Subcutaneous abdominal adipose tissue (tissue), 5 donors: ENCODE measurements at regions not wholly inside any gene's neighbourhood (a gene's known extent, or its start where the extent isn't known, plus 50 kb on each side); places are given as distances from the start of the nearest gene placed in this dataset.

Source experiments
- H3K27ac ChIP-seq: one replicate; pipeline ENCODE4 v1.7.0; 2013; ENCODE audit warnings: low read depth, mild to moderate bottlenecking, inconsistent platforms, low read length, moderate library complexity
- H3K27me3 ChIP-seq, 5 donors: one replicate each; pipeline ENCODE4 v1.7.0; 2013; ENCODE audit warnings: low read length in 5 of 5, inconsistent platforms in 1 of 5; ENCODE audit not compliant: control insufficient read depth in 5 of 5, insufficient read depth in 4 of 5
- H3K36me3 ChIP-seq, 5 donors: one replicate each; pipeline ENCODE4 v1.7.0; 2013; ENCODE audit warnings: low read length in 5 of 5; ENCODE audit not compliant: control insufficient read depth in 5 of 5, insufficient read depth in 5 of 5
- H3K4me1 ChIP-seq, 5 donors: one replicate each; pipeline ENCODE4 v1.7.0; 2013; ENCODE audit warnings: low read length in 5 of 5, mild to moderate bottlenecking in 3 of 5, moderate library complexity in 1 of 5; ENCODE audit not compliant: control insufficient read depth in 5 of 5, insufficient read depth in 5 of 5
- H3K4me3 ChIP-seq, 5 donors: one replicate each; pipeline ENCODE4 v1.7.0; 2013; ENCODE audit warnings: low read length in 5 of 5, low read depth in 1 of 5
- H3K9ac ChIP-seq, 5 donors: one replicate each; pipeline ENCODE4 v1.7.0; 2013; ENCODE audit warnings: low read length in 5 of 5, mild to moderate bottlenecking in 4 of 5, moderate library complexity in 3 of 5
- H3K9me3 ChIP-seq, 5 donors: one replicate each; pipeline ENCODE4 v1.7.0; 2013; ENCODE audit warnings: low read length in 5 of 5; ENCODE audit not compliant: control insufficient read depth in 5 of 5
- donor health status: healthy.
- donor health status: healthy.
- donor health status: healthy.
- donor health status: healthy.
- donor health status: healthy.

- Histone ChIP-seq H3K4me3 (peak overlapping the region in 2 of 5 donors; percentile 21 to 42), H3K9ac (no peak overlapping the region), H3K9me3 (peaks cover 0 to 3% (median 0%) of the 10 kb centered on the region in 5 donors), H3K4me1 (peaks cover 5 to 29% (median 24%) of the 10 kb centered on the region in 5 donors), H3K27me3 (peaks cover 0 to 2% (median 0%) of the 10 kb centered on the region in 5 donors), H3K36me3 (no peaks in the 10 kb centered on the region), H3K27ac (no peak overlapping the region)
Observed at GRCh38 chr3:197356275-197356674, 57.9 kb upstream of the DLG1 start.

GRCh38 chr3:197355713-197356112 lies 57.3 kb upstream of the DLG1 start:
- Histone ChIP-seq H3K9me3 (peaks cover 0 to 3% (median 0%) of the 10 kb centered on the region in 5 donors), H3K27me3 (peaks cover 0 to 2% (median 0%) of the 10 kb centered on the region in 5 donors), H3K36me3 (no peaks in the 10 kb centered on the region), H3K27ac (no peak overlapping the region), H3K4me1 (peaks cover 5 to 29% (median 24%) of the 10 kb centered on the region in 5 donors), H3K4me3 (no peak overlapping the region), H3K9ac (no peak overlapping the region)

GRCh38 chr3:197354568-197355001 lies 56.2 kb upstream of the DLG1 start:
- no peaks in the 10 kb centered on the region for H3K9me3 ChIP-seq
- H3K27me3 ChIP-seq: peaks cover 0 to 2% (median 0%) of the 10 kb centered on the region in 5 donors
- H3K36me3 ChIP-seq: no peaks in the 10 kb centered on the region
- peak overlapping the region in 3 of 5 donors; percentile 17 to 47 (median 38) for H3K9ac ChIP-seq
- H3K4me3 ChIP-seq: peak overlapping the region in 4 of 5 donors; percentile 5 to 32 (median 19)
- peaks cover 5 to 29% (median 24%) of the 10 kb centered on the region in 5 donors for H3K4me1 ChIP-seq
- H3K27ac ChIP-seq: peak overlapping the region; percentile 37

GRCh38 chr3:197353867-197354567 lies 55.6 kb upstream of the DLG1 start:
- H3K27ac ChIP-seq: peak overlapping the region; percentile 37
- peak overlapping the region in 3 of 5 donors; percentile 12 to 38 (median 17) for H3K9ac ChIP-seq

GRCh38 chr3:197353001-197353866 lies 54.8 kb upstream of the DLG1 start:
- H3K9ac ChIP-seq: no peak overlapping the region
- H3K4me1 ChIP-seq: peaks cover 5 to 29% (median 24%) of the 10 kb centered on the region in 5 donors
- H3K27me3 ChIP-seq: no peaks in the 10 kb centered on the region
- H3K36me3 ChIP-seq: no peaks in the 10 kb centered on the region
- no peak overlapping the region for H3K27ac ChIP-seq
- H3K4me3 ChIP-seq: no peak overlapping the region
- no peaks in the 10 kb centered on the region for H3K9me3 ChIP-seq

More at GRCh38 chr3:197353867-197354567, 55.6 kb upstream of the DLG1 start:
- peak overlapping the region in 3 of 5 donors; percentile 5 to 32 (median 26) for H3K4me3 ChIP-seq
- H3K9me3 ChIP-seq: no peaks in the 10 kb centered on the region
- H3K4me1 ChIP-seq: peaks cover 5 to 29% (median 24%) of the 10 kb centered on the region in 5 donors
- H3K36me3 ChIP-seq: no peaks in the 10 kb centered on the region
- peaks cover 0 to 1% (median 0%) of the 10 kb centered on the region in 5 donors for H3K27me3 ChIP-seq

GRCh38 chr3:197352382-197352781 lies 54.0 kb upstream of the DLG1 start:
- no peak overlapping the region for H3K27ac ChIP-seq
- H3K4me1 ChIP-seq: peaks cover 5 to 29% (median 24%) of the 10 kb centered on the region in 5 donors
- H3K27me3 ChIP-seq: no peaks in the 10 kb centered on the region
- H3K9ac ChIP-seq: no peak overlapping the region
- no peaks in the 10 kb centered on the region for H3K9me3 ChIP-seq
- no peaks in the 10 kb centered on the region for H3K36me3 ChIP-seq
- H3K4me3 ChIP-seq: no peak overlapping the region

- no peak overlapping the region for H3K9ac ChIP-seq
- H3K4me3 ChIP-seq: no peak overlapping the region
- H3K27ac ChIP-seq: no peak overlapping the region
- H3K4me1 ChIP-seq: peaks cover 5 to 24% (median 21%) of the 10 kb centered on the region in 5 donors
- H3K9me3 ChIP-seq: no peaks in the 10 kb centered on the region
- H3K36me3 ChIP-seq: no peaks in the 10 kb centered on the region
- no peaks in the 10 kb centered on the region for H3K27me3 ChIP-seq
Observed at GRCh38 chr3:197350446-197350845, 52.0 kb upstream of the DLG1 start.

- H3K9ac ChIP-seq: no peak overlapping the region
- no peak overlapping the region for H3K27ac ChIP-seq
- H3K4me3 ChIP-seq: no peak overlapping the region
Observed at GRCh38 chr3:197349368-197349767, 51.0 kb upstream of the DLG1 start.

More at GRCh38 chr3:197349368-197349767, 51.0 kb upstream of the DLG1 start:
- Histone ChIP-seq H3K9me3 (no peaks in the 10 kb centered on the region), H3K27me3 (no peaks in the 10 kb centered on the region), H3K4me1 (peaks cover 2 to 16% (median 12%) of the 10 kb centered on the region in 5 donors), H3K36me3 (no peaks in the 10 kb centered on the region)
